Esophagus muscularis mucosa (tissue), 4 donors: ENCODE measurements at regions not wholly inside any gene's neighbourhood (a gene's known extent, or its start where the extent isn't known, plus 50 kb on each side); places are given as distances from the start of the nearest gene placed in this dataset.

Experiments used
- EP300 ChIP-seq: sonication (generic); formaldehyde crosslinking; IDR thresholded peaks from one replicate; pipeline ENCODE4 v1.6.1; 2017; ENCODE audit warnings: antibody characterized with exemption
- POLR2A ChIP-seq: fragments of 450-650 bp; IDR thresholded peaks from one replicate; pipeline ENCODE4 v1.6.1; 2017; ENCODE audit warnings: antibody characterized with exemption, moderate library complexity, mild to moderate bottlenecking, low read depth
- POLR2AphosphoS5 ChIP-seq, 2 donors: sonication (generic); formaldehyde crosslinking; IDR thresholded peaks; one replicate each; pipeline ENCODE4 v1.6.1; 2017; ENCODE audit warnings: antibody characterized with exemption in 2 of 2
- TF ChIP-seq, protein P1 (sequence below), 3 experiments: fragments of 200-600 bp in 2 of 3; fragments of 450-650 bp in 1 of 3; sonication (generic) in 2 of 3; IDR thresholded peaks; one replicate each; pipeline ENCODE4 v1.5.1; 2017 to 2019; ENCODE audit warnings: antibody characterized with exemption in 3 of 3, mild to moderate bottlenecking in 2 of 3, moderate library complexity in 1 of 3

DNA sequence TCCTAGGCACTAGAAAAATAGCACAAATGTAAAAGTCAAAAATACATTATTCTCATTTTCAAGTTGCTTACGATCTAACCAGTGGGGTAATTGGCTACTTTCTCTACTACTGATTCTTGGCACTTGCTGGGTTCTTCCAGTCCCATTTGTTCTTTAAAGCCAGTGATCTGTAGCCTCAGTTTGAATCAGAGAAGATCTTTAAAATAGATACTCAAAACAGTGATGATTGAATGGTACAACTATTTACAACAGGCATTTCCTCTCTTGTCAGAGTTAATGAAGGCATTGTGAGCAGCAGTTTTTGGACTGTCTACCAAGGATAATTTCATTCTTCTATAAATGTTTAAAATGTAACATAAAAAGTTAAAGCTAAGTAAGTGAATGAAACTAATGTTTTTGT, 128.3 kb upstream of the FSIP2 start:
- TF ChIP-seq EP300 (no peak), POLR2A (no peak), POLR2AphosphoS5 (IDR thresholded peaks at IDR 0.05) (no peak)
- TF ChIP-seq, protein P1, sequence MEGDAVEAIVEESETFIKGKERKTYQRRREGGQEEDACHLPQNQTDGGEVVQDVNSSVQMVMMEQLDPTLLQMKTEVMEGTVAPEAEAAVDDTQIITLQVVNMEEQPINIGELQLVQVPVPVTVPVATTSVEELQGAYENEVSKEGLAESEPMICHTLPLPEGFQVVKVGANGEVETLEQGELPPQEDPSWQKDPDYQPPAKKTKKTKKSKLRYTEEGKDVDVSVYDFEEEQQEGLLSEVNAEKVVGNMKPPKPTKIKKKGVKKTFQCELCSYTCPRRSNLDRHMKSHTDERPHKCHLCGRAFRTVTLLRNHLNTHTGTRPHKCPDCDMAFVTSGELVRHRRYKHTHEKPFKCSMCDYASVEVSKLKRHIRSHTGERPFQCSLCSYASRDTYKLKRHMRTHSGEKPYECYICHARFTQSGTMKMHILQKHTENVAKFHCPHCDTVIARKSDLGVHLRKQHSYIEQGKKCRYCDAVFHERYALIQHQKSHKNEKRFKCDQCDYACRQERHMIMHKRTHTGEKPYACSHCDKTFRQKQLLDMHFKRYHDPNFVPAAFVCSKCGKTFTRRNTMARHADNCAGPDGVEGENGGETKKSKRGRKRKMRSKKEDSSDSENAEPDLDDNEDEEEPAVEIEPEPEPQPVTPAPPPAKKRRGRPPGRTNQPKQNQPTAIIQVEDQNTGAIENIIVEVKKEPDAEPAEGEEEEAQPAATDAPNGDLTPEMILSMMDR (IDR thresholded peaks at IDR 0.05), result no peak
